Ovary (tissue), 7 donors: ENCODE measurements at regions not wholly inside any gene's neighbourhood (a gene's known extent, or its start where the extent isn't known, plus 50 kb on each side); places are given as distances from the start of the nearest gene placed in this dataset.

Experiments
- DNase-seq, 5 donors: peaks; one replicate each; pipeline ENCODE4 v3.0.0-alpha.2; 2019 to 2020
- H3K27ac ChIP-seq, 2 donors: fragments of 200-600 bp; one replicate each; pipeline versions ENCODE4 v1.5.1 to v1.8.0; 2019 to 2022
- H3K27me3 ChIP-seq: fragments of 200-600 bp; one replicate; pipeline ENCODE4 v1.8.0; 2022
- H3K36me3 ChIP-seq: fragments of 200-600 bp; sonication (generic); one replicate; pipeline ENCODE4 v1.5.1; 2019
- H3K4me1 ChIP-seq: one replicate; pipeline ENCODE4 v1.8.1; 2013; ENCODE audit warnings: mild to moderate bottlenecking, moderate library complexity; ENCODE audit not compliant: insufficient read depth
- H3K4me3 ChIP-seq: fragments of 200-600 bp; sonication (generic); one replicate; pipeline ENCODE4 v1.5.1; 2017
- H3K9me3 ChIP-seq, 2 donors: fragments of 200-600 bp in 1 of 2; sonication (generic) in 1 of 2; one replicate each; pipeline versions ENCODE4 v1.5.1 to v1.8.1; 2013 to 2019; ENCODE audit warnings: mild to moderate bottlenecking in 1 of 2, moderate library complexity in 1 of 2
- EP300 ChIP-seq: sonication (generic); formaldehyde crosslinking; IDR thresholded peaks from one replicate; pipeline ENCODE4 v1.6.1; 2017; ENCODE audit warnings: antibody characterized with exemption
- POLR2A ChIP-seq: fragments of 450-650 bp; IDR thresholded peaks from one replicate; pipeline ENCODE4 v1.6.1; 2017; ENCODE audit warnings: antibody characterized with exemption, mild to moderate bottlenecking, moderate library complexity
- WGBS, 3 donors: extraction: QIAGEN DNeasy Blood & Tissue Kit in 1 of 3; methylation state at CpG; one replicate each; pipeline versions ENCODE4 v1.1.5 to v1.1.7; 2013 to 2017; 5-methylcytosine and 5-hydroxymethylcytosine counted together
- intact Hi-C, 4 donors: fragments of 100-400 bp; cut with DNase I; formaldehyde crosslinking; loops; one replicate each; pipeline versions ENCODE4 v1.11.0 to v1.15.1; 2022 to 2023
- TF ChIP-seq, protein P1 (sequence below), 3 donors: fragments of 450-650 bp in 2 of 3; fragments of 200-600 bp in 1 of 3; IDR thresholded peaks; one replicate each; pipeline versions ENCODE4 v1.5.1 to v1.8.0; 2016 to 2022; ENCODE audit warnings: antibody characterized with exemption in 3 of 3, mild to moderate bottlenecking in 1 of 3
- donor health status: DM: no; HTN: no; CAD: no; lungs with moderate emphysema.
- donor health status: DM: no; HTN: no; CAD: no.
- donor health status: Bipolar disorder and iron deficiency.
- donor health status: DM: no; HTN: no; CAD: no.
- donor health status: DM: yes; HTN: yes; CAD: no.

GRCh38 chr9:119483153-119483552, 113.9 kb upstream of the BRINP1 start:
- H3K27me3 ChIP-seq = no peaks in the 10 kb centered on the region
- TF ChIP-seq, protein P1, sequence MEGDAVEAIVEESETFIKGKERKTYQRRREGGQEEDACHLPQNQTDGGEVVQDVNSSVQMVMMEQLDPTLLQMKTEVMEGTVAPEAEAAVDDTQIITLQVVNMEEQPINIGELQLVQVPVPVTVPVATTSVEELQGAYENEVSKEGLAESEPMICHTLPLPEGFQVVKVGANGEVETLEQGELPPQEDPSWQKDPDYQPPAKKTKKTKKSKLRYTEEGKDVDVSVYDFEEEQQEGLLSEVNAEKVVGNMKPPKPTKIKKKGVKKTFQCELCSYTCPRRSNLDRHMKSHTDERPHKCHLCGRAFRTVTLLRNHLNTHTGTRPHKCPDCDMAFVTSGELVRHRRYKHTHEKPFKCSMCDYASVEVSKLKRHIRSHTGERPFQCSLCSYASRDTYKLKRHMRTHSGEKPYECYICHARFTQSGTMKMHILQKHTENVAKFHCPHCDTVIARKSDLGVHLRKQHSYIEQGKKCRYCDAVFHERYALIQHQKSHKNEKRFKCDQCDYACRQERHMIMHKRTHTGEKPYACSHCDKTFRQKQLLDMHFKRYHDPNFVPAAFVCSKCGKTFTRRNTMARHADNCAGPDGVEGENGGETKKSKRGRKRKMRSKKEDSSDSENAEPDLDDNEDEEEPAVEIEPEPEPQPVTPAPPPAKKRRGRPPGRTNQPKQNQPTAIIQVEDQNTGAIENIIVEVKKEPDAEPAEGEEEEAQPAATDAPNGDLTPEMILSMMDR (IDR thresholded peaks at IDR 0.05) = no peak
- no peak for TF ChIP-seq EP300
- TF ChIP-seq POLR2A = no peak
- H3K9me3 ChIP-seq = no peaks in the 10 kb centered on the region
- intact Hi-C loops = no loop called here
- no peaks in the 10 kb centered on the region for H3K4me1 ChIP-seq
- no peak overlapping the region for H3K4me3 ChIP-seq
- DNase-seq = no peak
- H3K36me3 ChIP-seq = no peaks in the 10 kb centered on the region
- no peak overlapping the region for H3K27ac ChIP-seq

GRCh38 chr9:119477197-119477596, 108.0 kb upstream of the BRINP1 start:
- Histone ChIP-seq H3K36me3 (no peaks in the 10 kb centered on the region), H3K27ac (no peak overlapping the region), H3K27me3 (no peaks in the 10 kb centered on the region), H3K9me3 (no peaks in the 10 kb centered on the region), H3K4me3 (no peak overlapping the region), H3K4me1 (no peaks in the 10 kb centered on the region)
- TF ChIP-seq, protein P1 (IDR thresholded peaks at IDR 0.05) = no peak
- TF ChIP-seq EP300 (no peak), POLR2A (no peak)
- 76 to 83% (median 83%) methylated on average over 7 of the region's 7 CpGs for WGBS, 3 donors
- no peak for DNase-seq
- intact Hi-C loops = no loop called here

GRCh38 chr9:119458068-119458467, 88.8 kb upstream of the BRINP1 start:
- intact Hi-C loops = no loop called here
- Histone ChIP-seq H3K4me1 (no peaks in the 10 kb centered on the region), H3K27me3 (no peaks in the 10 kb centered on the region), H3K36me3 (no peaks in the 10 kb centered on the region), H3K4me3 (no peak overlapping the region), H3K27ac (no peak overlapping the region), H3K9me3 (no peaks in the 10 kb centered on the region)
- 51% methylated on average over 3 of the region's 3 CpGs for WGBS, 3 donors
- no peak for TF ChIP-seq EP300
- TF ChIP-seq, protein P1 (IDR thresholded peaks at IDR 0.05) = no peak
- TF ChIP-seq POLR2A = no peak
- DNase-seq = no peak

DNA sequence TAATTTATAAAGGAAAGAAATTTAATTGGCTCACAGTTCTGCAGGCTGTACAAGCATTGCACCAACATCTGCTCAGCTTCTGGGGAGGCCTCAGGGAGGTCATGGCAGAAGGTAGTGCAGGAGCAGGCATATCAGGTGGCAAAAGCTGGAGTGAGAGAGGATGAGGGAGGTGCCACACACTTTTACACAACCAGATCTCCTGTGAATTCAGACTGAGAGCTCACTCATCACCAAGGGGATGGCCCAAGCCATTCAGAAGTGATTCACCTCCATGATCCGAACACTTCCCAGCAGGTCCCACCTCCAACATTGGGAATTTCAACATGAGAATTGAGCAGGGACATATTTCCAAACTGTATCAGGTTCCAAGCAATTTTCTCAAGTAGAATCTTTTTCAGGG, 84.7 kb upstream of the BRINP1 start:
- intact Hi-C loops = no loop called here
- Histone ChIP-seq H3K27ac (no peak overlapping the region), H3K4me1 (no peaks in the 10 kb centered on the region), H3K4me3 (no peak overlapping the region), H3K36me3 (no peaks in the 10 kb centered on the region), H3K9me3 (no peaks in the 10 kb centered on the region), H3K27me3 (no peaks in the 10 kb centered on the region)
- 67 to 82% (median 81%) methylated on average over 1 of the region's 1 CpG for WGBS, 3 donors
- TF ChIP-seq, protein P1 (IDR thresholded peaks at IDR 0.05) = no peak
- TF ChIP-seq POLR2A (no peak), EP300 (no peak)
- no peak for DNase-seq

DNA sequence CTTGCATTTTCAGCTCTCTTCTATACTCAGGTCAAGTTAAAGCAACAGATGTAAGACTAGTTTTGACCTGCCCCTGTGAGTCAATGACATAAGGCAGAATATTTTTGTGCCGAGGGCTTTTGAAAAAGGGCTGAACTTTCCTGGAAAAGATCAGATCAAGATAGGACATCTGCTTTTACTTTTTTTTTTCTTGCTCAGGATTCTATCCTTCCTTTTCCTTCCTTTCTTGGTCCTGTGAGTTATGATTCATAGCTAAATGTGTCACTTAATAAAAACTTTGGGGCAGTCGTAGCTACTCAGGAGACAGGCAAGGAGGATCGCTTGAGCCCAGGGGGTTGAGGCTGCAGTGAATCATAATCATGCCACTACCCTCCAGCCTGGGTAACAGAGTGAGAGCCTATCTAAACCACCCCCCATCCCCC, 84.3 kb upstream of the BRINP1 start:
- no peaks in the 10 kb centered on the region for H3K4me1 ChIP-seq
- H3K4me3 ChIP-seq = no peak overlapping the region
- no peaks in the 10 kb centered on the region for H3K36me3 ChIP-seq
- H3K27ac ChIP-seq = no peak overlapping the region
- H3K27me3 ChIP-seq = no peaks in the 10 kb centered on the region
- intact Hi-C loops = no loop called here
- TF ChIP-seq, protein P1 (IDR thresholded peaks at IDR 0.05) = no peak
- no peak for TF ChIP-seq POLR2A
- no peak for TF ChIP-seq EP300
- WGBS, 3 donors = 36 to 45% (median 37%) methylated on average over 3 of the region's 3 CpGs
- H3K9me3 ChIP-seq = no peaks in the 10 kb centered on the region
- DNase-seq = no peak
